PFSK-1 (cell line): ENCODE measurements at regions not wholly inside any gene's neighbourhood (a gene's known extent, or its start where the extent isn't known, plus 50 kb on each side); places are given as distances from the start of the nearest gene placed in this dataset.

Experiments used
- FOXP2 ChIP-seq: optimal IDR thresholded peaks from 2 replicates; pipeline ENCODE3; 2011; ENCODE audit warnings: borderline replicate concordance, control low read depth, inconsistent platforms; ENCODE audit not compliant: insufficient read depth; ENCODE audit errors: extremely low read length, extremely low read depth
- POLR2AphosphoS5 ChIP-seq: IDR thresholded peaks from 2 replicates; pipeline ENCODE4 v1.6.1; 2012; ENCODE audit warnings: low read depth, mild to moderate bottlenecking, control low read depth, low read length, moderate library complexity
- SIN3A ChIP-seq: IDR thresholded peaks from 2 replicates; pipeline ENCODE4 v1.6.1; 2012; ENCODE audit warnings: mild to moderate bottlenecking, low read length, moderate library complexity, borderline replicate concordance; ENCODE audit not compliant: insufficient read depth
- TAF1 ChIP-seq: IDR thresholded peaks from 2 replicates; pipeline ENCODE4 v1.6.1; 2012; ENCODE audit warnings: low read length, control low read depth, borderline replicate concordance; ENCODE audit not compliant: insufficient read depth
- TF ChIP-seq, protein P1 (sequence below), 2 experiments: IDR thresholded peaks; 2 replicates each; pipeline versions ENCODE4 v1.6.1 to v1.8.0; 2011 to 2012; ENCODE audit warnings: low read depth in 2 of 2, low read length in 2 of 2, control low read depth in 1 of 2, inconsistent platforms in 1 of 2, mild to moderate bottlenecking in 1 of 2, moderate library complexity in 1 of 2; ENCODE audit not compliant: insufficient read depth in 1 of 2

- no peak for TF ChIP-seq SIN3A
- TF ChIP-seq, protein P1, sequence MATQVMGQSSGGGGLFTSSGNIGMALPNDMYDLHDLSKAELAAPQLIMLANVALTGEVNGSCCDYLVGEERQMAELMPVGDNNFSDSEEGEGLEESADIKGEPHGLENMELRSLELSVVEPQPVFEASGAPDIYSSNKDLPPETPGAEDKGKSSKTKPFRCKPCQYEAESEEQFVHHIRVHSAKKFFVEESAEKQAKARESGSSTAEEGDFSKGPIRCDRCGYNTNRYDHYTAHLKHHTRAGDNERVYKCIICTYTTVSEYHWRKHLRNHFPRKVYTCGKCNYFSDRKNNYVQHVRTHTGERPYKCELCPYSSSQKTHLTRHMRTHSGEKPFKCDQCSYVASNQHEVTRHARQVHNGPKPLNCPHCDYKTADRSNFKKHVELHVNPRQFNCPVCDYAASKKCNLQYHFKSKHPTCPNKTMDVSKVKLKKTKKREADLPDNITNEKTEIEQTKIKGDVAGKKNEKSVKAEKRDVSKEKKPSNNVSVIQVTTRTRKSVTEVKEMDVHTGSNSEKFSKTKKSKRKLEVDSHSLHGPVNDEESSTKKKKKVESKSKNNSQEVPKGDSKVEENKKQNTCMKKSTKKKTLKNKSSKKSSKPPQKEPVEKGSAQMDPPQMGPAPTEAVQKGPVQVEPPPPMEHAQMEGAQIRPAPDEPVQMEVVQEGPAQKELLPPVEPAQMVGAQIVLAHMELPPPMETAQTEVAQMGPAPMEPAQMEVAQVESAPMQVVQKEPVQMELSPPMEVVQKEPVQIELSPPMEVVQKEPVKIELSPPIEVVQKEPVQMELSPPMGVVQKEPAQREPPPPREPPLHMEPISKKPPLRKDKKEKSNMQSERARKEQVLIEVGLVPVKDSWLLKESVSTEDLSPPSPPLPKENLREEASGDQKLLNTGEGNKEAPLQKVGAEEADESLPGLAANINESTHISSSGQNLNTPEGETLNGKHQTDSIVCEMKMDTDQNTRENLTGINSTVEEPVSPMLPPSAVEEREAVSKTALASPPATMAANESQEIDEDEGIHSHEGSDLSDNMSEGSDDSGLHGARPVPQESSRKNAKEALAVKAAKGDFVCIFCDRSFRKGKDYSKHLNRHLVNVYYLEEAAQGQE (IDR thresholded peaks at IDR 0.05; ENCODE audit: insufficient read depth in 1 of 2, low read depth in 2 of 2, low read length in 2 of 2), result no peak
- TF ChIP-seq FOXP2, result no peak
- no peak for TF ChIP-seq POLR2AphosphoS5
- no peak for TF ChIP-seq TAF1
Measured at GRCh38 chr1:60681095-60681860, 401.1 kb upstream of the NFIA start.

GRCh38 chr1:60679524-60680375 is 402.6 kb upstream of the NFIA start:
- no peak for TF ChIP-seq TAF1
- TF ChIP-seq POLR2AphosphoS5, result no peak
- TF ChIP-seq FOXP2, result no peak
- TF ChIP-seq, protein P1 (IDR thresholded peaks at IDR 0.05; ENCODE audit: insufficient read depth in 1 of 2, low read depth in 2 of 2, low read length in 2 of 2), result no peak
- TF ChIP-seq SIN3A, result no peak

DNA sequence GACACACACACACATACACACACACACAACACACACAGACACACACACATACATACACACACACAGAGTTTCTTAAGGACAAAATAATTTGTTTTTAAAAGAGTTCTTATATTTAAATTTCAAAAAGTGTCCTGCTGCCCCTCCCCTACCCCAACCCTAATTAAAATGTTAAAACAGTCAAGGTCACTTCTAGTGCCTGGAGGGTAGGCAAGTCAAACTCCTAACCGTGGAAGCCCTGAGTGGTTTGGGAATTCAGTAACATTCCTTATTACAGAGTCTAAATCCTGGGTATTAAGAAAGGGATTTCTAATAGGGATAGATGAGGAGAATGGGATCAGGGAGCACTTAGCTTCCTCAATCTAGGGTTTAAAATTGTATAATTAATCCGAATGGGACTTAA is 403.6 kb upstream of the NFIA start:
- TF ChIP-seq SIN3A (no peak), TAF1 (no peak), POLR2AphosphoS5 (no peak), FOXP2 (no peak)
- TF ChIP-seq, protein P1 (IDR thresholded peaks at IDR 0.05; ENCODE audit: insufficient read depth in 1 of 2, low read depth in 2 of 2, low read length in 2 of 2), result no peak

DNA sequence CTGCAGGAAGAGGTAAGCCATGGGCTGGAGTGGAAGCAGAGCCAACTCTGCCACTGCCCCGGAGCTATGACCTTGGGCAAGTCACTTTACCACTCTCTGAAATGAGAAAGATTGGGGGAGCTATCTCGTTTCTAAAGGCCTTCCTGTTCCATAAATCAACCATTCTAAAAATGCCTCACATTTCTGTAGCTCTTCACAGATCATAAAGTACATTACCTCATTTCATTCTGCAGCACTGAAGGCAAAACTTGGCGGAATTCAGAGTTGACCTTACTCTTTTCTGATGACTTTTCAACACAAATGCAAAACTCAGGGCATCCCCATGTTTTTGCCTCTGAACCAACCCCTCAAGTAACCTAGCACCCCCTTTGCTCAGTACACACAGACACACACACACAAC is 404.0 kb upstream of the NFIA start:
- TF ChIP-seq, protein P1 (IDR thresholded peaks at IDR 0.05; ENCODE audit: insufficient read depth in 1 of 2, low read depth in 2 of 2, low read length in 2 of 2), result no peak
- TF ChIP-seq POLR2AphosphoS5 (no peak), TAF1 (no peak), FOXP2 (no peak)
